GM21619 (cell line): ENCODE measurements at regions not wholly inside any gene's neighbourhood (a gene's known extent, or its start where the extent isn't known, plus 50 kb on each side); places are given as distances from the start of the nearest gene placed in this dataset.

Experiments used
- ATAC-seq: cut with Tn5 transposase; IDR thresholded peaks from one replicate; pipeline ENCODE4 v1.9.1; 2021; ENCODE audit not compliant: unreplicated experiment

DNA sequence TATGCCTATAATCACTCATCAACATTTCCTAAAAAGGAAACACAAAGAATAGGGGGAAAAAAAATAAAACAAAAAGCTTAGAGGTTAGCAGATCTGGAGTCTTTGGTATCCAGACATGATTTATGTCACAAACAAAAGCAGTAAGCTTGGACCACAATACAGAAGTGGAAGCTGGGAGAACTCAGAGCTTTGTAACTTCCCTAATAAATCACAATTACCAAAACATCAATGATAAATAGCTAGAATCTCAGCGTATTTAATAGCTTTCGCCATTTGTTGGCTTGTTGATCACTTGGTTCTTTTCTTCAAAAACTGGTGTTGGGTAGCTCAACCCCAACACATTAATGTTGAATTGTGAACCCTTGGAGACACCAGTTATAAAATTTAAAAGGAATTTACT, 392.5 kb downstream of the IRS1 start:
- no peak for ATAC-seq

DNA sequence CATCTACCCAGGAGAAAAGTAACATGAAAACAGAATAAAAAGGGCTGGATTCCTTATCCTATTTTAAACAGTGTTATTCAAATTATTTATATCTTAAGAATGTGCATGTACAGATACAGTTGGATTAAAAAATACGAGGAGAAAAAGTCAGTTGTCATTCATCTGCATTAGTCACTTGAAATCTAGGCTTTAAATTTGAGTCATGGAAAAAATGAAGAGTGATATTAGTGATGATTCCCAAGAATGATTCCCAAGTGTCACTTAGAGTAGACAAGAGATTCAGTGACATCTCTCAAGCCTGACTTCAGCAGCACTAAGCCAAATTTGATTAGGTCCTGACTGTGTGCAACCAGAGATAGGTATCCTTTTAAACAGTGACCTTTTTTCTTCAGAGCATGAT, 394.2 kb downstream of the IRS1 start:
- ATAC-seq, result no peak

- no peak for ATAC-seq
Observed at GRCh38 chr2:226403369-226403768, 396.3 kb downstream of the IRS1 start.

DNA sequence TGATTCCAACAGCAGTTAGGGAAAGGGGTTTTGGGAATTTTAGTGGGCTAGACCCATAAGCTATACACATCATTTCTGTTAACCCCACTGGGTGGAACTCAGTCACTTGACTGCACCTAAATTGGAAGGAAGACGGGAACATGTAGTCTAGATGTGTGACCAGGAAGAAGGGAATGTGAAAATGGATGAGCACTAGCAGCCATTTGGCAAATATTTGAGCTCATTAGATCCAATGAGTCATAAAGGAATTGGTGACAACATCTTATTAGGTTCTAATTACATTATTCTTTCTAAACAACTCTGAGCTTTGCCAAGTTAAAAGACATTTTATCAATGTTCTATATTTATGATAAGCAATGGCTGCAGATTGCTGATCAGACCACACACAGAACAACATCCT, 400.6 kb downstream of the IRS1 start:
- ATAC-seq, result no peak

- ATAC-seq, result no peak
Observed at GRCh38 chr2:226398580-226398979, 401.0 kb downstream of the IRS1 start.

DNA sequence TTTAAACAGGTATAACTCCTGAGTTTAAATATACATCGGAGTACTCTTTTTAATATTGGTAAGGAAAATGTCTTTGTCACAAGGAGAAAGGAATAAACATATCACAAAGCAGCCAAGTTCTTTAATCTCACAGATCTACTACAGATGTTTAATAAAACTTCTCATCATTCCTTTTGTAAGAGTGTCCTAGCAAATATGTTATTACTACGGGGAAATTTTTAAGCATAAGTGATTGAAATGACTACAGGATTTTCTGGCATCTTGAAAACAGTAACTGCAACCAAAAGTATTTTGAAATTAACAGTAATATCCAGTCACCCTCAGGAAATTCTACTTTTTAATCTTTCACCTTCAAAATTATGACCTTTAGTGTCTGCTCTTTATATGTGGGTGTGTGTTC, 403.1 kb downstream of the IRS1 start:
- no peak for ATAC-seq

- ATAC-seq, result no peak
Observed at GRCh38 chr2:226387499-226387942, 412.1 kb downstream of the IRS1 start.

GRCh38 chr2:226383461-226383860, 416.2 kb downstream of the IRS1 start:
- ATAC-seq, result no peak

GRCh38 chr2:226380679-226381078, 418.9 kb downstream of the IRS1 start:
- no peak for ATAC-seq

GRCh38 chr2:226378753-226379705, 420.6 kb downstream of the IRS1 start:
- ATAC-seq, result no peak

DNA sequence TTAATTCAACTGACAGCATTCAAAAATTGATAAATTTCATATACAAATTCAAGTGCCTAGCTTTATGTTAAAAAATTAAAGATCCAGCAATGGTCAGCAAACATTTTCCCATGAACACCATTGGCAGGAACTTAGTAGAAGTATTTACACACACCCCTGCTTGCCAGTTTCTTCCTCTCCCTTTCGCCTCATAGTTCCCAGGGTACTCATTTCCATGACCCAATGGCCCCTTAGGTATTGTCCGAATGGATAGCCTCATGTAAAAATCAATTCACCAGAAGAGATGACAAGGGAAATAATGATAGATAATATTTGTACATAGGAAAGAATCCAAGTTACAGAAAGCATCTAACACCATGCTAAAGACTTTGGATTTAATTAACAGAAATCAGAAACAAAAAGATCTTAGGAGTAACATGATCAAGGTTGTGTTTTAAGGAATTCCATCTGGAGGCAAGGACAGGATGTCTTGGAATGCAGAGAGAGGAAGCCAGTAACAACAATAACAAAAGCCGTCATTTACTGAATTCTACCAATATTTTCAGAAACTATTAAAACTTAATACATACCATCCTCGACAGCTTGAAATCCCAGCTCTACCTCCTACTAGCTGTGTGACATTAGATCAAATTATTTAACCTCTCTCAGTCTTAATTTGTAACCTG, 423.0 kb downstream of the IRS1 start:
- no peak for ATAC-seq

DNA sequence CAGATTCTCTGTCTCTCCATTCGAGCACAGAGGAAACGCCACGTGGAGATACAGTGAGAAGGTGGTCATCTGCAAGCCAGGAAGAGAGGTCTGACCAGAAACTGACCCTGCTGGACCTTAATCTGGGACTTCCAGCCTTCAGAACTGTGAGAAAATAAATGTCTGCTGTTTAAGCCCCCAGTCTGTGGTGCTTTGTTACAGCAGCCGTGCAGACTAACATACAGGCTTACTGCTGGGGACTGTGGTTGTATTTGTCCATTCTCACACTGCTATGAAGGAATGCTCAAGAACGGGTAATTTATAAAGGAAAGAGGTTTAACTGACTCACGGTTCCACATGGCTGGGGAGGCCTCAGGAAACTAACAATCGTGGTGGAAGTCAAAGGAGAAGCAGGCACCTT, 432.7 kb downstream of the IRS1 start:
- no peak for ATAC-seq

DNA sequence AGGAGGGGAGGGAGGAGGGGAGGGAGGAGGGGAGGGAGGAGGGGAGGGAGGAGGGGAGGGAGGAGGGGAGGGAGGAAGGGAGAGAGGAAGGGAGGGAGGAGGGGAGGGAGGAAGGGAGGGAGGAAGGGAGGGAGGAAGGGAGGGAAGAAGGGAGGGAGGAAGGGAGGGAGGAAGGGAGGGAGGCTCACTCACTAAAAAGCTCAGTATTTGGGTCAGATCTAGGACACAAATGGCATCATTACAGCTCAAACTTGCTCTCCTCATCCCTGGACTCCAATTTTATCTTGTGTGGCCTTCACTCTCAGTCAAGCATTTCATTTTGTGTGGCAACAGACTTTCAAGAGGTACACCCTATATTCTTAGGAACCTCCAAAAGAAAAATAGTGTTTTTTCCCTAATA, 435.4 kb downstream of the IRS1 start:
- ATAC-seq, result no peak

DNA sequence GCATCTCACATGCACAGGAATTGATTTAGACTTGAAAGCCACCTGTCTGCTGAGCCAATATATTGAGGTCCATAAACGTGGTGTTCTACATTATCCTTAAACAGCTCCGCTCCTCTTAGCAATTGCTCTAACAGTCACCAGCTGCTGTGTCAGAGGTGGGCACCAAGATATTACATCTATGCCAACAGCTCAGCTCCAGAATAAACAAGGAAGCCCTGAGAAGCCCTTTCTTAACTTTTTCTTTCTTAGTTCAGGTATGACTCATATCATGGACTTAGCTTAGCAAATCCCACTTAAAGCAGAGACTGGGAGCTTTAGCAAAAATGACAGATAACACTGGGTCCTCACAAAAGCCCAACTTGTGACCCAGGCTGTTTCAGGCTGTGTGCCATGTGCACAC, 436.6 kb downstream of the IRS1 start:
- ATAC-seq, result no peak

GRCh38 chr2:226360658-226361057, 439.0 kb downstream of the IRS1 start:
- ATAC-seq, result no peak

GRCh38 chr2:226358688-226359087, 440.9 kb downstream of the IRS1 start:
- no peak for ATAC-seq

- no peak for ATAC-seq
Observed at GRCh38 chr2:226357816-226358215, 441.8 kb downstream of the IRS1 start.

DNA sequence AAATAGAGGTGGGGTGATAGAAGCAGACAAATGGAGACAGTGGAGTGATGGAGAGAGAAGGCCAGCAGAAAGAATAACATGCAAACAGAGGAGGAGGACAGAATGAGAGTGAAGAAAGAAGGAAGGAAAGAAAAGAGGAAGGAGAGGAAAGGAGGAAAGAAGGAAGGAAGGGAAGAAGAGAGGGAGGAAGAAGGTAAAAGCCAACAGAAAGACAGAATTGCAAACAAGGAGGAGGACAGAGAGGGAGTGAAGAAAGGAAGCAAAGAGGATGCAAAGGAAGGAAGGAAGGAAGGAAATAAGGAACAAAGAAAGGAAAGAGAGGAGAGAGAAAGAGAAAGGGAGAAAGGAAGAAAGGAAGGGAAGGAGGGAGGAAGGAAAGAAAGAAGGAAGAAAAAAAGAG, 444.0 kb downstream of the IRS1 start:
- no peak for ATAC-seq

DNA sequence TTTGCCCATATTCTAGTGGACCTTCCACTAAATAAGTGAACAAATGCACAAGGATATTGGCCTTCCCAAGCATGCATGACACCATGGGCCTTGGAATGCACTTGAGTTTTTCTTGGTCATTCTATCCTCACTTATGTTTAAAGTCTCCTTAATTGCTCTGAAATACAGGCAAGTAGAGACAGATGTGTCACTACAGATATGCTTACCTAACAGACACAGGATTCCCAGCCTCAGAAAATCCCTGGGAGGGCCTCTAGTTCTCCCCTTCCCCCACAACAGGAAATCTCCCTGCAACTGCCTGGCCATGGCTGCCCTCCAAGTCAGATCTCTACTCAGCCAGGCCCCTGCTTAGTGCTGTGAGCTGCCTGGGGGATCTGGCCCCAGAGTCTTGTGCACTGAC, 445.2 kb downstream of the IRS1 start:
- ATAC-seq, result no peak

DNA sequence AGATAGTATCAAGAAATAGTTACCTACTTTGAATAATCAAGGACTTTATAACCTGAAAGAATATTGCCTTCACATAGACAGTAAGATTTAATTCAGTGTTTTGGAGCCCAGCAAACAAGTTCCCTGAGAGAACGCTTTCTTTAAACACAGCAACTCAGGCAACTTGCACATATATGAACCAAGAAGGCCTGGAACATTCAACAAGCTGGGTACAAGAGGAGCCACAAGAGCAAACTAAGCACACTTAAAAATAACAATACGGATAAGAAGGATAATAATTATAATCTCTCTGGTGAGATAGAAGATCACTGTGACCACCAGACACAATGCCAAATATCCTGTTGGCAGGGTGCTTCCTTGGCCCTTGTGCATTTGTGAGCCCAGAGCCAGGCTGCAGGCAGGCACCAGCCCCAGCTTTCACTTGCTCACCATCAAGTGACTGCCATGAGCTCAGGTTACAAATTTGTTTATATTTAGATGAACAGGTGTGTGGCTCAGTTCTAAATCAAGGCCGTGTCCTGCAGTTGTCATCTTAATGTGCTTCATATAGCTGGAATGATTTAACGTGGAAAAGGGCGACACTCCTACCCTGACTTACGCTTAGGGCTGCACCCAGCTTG, 446.6 kb downstream of the IRS1 start:
- ATAC-seq, result no peak

GRCh38 chr2:226351711-226352110, 447.9 kb downstream of the IRS1 start:
- no peak for ATAC-seq

- ATAC-seq, result no peak
Observed at GRCh38 chr2:226339616-226340015, 460.0 kb downstream of the IRS1 start.
